Stimulated activated CD4-positive, alpha-beta T cell treated with anti-CD3 and anti-CD28 coated beads, Interleukin-1b, Interleukin-23, amount 100 ng/mL, for 24 hours (primary cell): ENCODE measurements at regions not wholly inside any gene's neighbourhood (a gene's known extent, or its start where the extent isn't known, plus 50 kb on each side); places are given as distances from the start of the nearest gene placed in this dataset.
"Not testable (repeated sequence)": the region's sequence is repeated elsewhere in the genome, so short reads cannot be mapped to it uniquely, and the experiment has no call there.

Experiments
- DNase-seq, 4 experiments: peaks; one replicate each; pipeline ENCODE4 v3.0.0-alpha.2; 2020; ENCODE audit warnings: low read depth in 4 of 4, low spot score in 1 of 4

DNA sequence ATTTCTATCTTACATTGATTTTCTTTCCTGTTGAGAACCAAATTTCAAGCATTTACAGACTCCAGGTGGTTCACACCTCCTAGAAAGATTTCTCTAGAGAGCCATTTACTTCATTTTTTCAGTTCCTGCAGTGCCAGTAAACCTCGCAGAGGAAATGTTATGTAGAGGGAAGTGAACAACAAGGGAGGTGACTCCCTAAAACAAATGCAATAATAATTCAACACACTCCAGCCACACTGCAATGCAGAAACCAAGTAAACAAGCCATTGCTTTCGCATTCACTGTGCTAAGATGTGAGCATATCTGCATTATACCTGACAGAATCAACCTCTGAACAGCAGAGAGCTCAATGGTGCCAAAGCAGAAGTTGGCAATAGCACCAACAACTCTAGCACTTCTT is 215.1 kb downstream of the RBM26 start:
- no peak for DNase-seq

DNA sequence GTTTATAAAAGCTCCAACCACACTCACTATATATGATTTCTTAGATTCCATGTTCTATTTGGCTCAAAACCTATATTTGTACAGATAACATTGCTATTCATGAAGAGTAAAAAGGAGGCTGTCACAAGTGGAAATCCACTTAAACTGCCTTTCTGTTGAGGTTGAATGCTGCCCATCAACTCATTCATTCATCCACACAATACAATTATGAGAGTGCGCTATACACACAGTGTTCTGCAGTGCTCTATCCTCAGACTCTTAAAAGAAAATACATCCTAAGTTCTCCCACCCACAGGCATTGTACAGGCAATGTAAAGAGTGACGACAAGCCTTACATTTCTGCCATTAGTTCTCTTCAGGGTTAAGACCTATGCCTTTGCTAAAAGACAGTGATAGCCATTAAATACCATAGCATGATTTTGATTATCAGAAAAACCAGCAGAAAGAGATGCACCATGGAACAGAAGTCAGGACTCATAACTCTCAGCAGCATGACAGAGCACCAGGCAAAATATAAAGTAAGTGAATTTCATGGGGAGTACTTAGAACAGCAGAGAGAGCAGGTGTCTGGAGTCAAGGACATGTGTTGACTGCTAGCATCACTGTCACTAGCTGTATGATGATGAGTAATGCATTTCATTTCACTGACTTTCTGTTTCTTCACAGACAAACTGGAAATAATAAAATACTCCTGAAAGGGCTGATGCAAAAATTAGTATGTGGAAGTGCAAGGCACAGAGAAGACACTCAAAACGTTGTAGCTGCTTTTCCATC is 218.0 kb downstream of the RBM26 start:
- DNase-seq: no peak

DNA sequence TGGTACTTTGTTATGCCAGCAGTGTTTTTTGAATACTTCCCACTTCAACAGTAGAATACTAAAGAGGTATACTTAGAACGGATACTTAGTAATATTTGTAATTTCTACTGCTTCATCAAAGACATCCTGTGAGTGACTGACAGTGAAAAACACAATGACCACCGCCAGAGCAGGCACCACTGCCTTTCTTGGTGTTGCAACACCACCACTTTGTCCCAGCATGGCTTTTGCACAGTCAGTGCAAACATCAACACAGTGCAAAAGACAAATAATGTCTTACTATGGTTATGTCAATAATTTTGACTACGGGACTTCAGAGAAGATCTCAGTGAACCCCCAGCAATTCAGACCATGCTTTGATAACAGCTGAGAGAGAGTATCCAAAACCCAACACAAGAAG is 220.5 kb downstream of the RBM26 start:
- DNase-seq: no peak

DNA sequence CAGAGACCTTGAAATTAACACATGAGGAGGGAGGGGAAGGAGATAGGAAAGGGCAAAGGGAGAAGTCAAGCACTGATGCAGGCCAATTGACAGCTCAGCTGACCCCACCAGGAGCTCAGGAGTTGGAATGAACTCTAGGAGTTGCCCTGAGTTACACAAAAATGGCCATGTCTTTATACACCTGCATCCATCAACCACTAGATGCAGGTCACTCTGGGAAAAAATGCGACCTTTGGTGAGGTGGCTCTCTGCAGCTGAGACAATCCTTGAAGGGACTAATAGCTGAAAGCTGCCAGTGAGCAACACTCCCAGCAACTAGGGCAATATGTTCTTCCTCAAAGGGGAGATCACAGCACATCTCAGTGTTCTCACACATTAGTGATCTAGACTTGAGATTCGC is 222.8 kb downstream of the RBM26 start:
- no peak for DNase-seq

DNA sequence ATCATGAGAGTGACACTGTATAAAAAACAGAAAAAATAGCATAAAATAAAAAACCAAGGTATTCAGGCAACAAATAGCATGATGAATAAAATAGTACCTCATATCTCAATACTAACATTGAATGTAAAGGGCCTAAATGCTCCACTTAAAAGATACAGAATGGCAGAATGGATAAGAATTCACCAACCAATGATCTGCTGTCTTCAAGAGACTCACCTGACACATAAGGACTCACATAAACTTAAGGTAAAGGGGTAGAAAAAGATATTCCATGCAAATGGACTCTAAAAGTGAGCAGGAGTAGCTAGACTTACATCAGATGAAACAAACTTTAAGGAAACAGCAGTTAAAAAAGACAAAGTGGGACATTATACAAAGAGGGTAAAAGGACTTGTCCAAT is 232.4 kb downstream of the RBM26 start:
- DNase-seq: not testable (repeated sequence)

DNA sequence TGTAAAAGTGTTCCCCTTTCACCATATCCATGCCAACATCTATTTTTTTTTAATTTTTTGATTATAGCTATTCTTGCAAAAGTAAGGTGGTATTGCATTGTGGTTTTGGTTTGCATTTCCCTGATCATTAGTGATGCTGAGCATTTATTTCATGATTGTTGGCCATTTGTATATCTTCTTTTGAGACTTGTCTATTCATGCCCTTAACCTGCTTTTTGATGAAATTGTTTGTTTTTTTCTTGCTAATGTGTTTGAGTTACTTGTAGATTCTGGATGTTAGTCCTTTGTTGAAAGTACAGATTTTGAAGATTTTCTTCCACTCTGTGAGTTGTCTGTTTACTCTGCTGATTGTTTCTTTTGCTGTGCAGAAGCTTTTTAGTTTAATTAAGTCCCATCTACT is 233.1 kb downstream of the RBM26 start:
- not testable (repeated sequence) for DNase-seq

DNA sequence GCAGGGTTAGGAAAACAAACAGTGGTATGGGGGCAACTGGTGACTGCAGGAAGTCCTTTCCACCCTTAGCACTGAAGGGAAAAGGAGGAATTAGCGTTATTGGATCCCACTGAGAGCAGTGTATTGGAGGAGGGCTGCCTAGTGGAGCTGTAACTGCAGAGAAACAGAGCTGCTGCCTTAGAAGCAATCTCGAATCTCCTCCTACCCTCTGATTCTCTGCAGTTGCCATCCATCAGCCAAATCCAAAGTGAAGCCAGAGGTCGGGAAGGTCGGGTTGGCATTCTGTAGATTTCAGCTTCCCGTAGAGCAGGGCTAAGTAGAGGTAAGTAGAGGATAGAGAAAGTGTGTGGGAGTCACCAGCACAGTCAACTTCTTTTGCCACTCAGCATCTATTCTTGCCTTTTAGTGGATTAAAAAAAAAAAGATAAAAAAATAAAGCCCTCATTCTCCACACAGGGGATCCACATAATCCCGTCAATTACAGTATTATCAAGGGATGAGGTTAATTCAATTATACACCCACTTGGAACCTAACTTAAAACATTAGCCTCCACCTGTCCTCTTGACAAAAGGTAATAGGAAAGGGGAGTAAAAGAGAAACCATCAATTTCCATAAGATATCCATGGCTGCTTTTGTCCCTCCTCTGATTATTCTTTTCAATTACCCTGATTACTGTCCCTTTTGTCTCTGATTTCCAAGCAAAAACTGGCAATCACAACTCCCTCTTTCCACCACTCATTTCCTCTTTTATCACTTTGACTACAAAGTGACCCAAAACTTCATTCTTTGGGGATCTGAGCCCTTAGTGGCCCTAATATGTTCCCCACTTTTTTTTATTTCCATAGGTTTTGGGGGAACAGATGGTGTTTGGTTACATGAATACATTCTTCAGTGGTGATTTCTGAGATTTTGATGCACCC is 234.7 kb downstream of the RBM26 start:
- no peak for DNase-seq

DNA sequence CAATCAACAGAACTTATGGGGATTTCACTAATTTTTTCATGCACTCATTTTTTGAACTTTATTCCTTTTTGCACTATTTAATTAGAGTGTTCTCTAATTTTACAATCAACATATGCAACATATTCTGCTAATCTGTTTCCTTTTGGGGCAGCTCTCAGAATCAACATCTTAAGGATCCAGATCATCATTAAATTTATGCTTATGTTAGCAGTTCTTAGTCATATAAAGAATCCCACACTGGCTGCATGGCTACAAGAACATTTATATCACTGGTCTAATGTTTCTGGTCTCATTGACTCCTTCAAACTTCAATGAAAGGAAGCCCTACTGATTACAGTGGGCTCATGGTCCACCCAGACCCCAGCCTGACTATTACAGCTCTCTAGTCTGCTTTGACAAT is 245.2 kb downstream of the RBM26 start:
- no peak for DNase-seq

DNA sequence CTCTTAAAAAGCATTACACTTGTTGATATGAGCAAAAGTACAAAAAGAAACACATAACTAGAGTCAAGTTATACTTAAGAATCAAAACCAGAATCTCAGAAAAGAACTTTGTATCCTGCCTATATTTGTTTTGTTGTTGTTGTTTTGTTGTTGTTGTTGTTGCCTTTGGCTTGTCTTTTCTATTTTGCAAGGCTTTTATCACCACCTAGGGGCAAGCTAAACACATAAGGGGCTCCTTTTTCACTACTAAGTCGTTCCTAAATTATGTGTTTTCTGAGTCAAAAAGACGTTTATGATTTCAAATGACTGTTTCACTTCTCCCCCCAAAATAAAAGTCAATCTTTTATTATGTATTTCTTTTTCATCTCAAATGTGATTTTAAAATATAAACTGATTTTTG is 250.2 kb downstream of the RBM26 start:
- DNase-seq: no peak

DNA sequence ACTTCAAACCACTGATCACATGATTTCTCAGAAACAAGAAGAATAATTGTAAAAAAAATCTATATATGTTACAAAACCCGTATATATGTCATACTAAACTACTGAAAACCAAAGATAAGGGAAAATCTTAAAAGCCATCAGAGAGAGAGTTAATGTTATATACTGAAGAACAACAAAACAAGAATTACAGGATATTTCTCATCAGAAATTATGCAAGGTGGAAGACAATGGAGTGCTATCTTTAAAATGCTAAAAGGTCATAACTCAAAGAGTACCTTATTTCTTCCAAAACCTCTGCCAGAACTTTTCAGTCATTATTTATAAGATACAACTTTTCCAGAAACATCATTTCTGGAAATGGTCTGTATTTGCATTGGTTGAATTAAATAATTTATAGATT is 256.8 kb downstream of the RBM26 start:
- DNase-seq: no peak

DNA sequence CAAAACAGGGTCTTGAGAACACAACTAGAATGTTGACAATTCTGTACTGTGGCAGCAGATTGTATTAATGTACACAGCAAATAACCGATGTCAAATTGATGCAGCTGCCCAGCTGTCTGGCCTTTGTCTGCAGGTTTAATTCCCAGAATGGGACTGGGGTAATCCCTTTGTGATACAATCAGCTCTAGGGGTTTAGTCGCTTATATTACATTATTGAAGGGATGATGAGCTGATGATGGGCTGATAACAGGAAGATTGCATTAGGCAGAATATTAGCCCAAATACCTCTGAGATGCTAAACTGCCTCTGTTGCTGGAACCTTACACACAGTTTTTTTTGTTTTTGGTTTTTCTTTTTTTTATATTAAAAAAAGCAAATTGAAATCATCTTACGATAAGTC is 265.0 kb downstream of the RBM26 start:
- DNase-seq: no peak

DNA sequence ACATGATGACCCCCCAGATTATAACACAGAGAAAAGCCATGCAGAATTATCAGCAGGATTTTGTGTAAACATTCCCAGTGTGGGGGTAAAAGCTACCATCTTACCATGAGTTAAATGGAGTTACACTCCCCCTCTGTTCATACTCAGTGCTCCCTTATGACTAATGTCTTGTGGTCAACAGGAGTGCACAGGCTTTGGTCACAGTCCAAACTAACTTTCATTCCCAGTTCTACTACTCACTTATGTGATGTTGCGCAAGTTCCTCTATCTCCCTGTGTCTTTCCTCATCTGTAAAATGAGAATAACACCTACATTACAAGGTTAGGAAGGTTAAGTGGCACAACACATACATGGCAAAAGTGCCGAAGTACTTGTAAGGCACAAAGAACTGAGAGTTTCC is 277.9 kb downstream of the RBM26 start:
- no peak for DNase-seq

DNA sequence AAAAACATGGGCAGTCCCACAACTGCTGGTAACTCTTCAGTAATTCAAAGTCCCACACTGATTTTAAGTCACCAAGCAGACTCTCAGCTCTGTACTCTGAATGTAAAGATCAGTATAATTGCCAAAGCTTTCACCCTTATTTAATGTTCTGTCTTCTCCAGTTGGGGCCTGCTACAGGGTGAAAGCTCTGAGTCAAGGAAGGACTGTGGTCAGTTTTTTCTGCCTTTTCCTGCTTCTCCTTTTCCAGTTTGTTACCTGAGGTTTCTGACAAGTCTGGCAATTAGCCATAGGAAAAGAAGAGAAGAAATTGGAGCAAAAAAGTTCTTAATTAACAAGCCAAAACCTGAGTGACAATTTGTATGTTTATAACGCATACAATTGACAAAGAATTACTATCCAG is 279.3 kb downstream of the RBM26 start:
- no peak for DNase-seq

DNA sequence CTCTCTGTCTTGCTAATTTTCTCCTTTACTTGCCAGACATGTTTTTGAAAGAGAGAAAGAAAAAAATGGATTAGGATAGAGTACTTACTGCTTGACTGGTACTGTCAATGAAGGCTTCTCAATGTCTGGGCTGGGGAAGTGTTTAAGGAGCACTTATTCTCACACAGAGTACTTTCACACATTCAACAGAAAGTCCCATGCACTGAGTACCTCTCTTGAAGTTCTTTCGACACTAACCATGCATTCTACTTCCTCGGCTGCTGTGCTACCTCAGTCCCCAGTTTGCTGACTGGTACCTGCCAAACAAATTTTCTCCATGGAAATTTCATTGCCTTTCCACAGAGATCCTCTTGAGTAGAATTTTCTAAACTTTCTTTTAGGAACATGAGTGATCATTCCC is 281.9 kb downstream of the RBM26 start:
- no peak for DNase-seq

DNA sequence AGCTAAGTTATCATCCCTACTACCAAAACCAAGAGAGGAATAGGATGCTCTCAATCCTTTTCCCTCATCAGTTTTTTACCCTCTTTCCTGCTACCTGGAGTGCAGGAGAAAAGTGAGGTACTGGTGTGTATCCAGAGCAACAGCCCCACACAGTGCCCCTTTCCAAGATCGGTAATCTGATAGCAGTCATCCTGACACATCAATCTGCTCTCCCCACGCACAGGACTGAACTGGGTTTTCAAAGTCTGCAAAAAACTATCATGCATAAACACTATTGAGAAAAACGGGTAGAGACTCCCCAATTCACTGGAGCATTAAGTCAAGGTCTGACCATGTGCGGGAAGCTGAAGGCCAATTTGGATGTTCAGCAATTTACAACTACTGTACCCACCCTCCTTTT is 284.8 kb downstream of the RBM26 start:
- no peak for DNase-seq

DNA sequence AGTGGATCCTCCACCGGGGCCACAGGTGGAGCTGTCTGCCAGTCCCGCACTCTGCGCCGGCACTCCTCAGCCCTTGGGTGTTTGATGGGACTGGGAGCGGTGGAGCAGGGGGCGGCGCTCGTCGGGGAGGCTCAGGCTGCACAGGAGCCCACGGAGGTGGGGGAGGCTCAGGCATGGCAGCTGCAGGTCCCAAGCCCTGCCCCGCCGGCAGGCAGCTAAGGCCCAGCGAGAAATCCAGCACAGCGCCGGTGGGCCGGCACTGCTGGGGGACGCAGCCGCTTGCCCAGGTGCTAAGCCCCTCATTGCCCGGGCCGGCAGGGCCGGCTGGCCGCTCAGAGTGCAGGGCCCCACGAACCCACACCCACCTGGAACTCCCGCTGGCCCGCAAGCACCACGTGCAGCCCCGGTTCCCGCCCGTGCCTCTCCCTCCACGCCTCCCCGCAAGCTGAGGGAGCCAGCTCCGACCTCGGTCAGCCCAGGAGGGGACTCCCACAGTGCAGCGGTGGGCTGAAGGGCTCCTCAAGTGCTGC is 286.4 kb downstream of the RBM26 start:
- no peak for DNase-seq

DNA sequence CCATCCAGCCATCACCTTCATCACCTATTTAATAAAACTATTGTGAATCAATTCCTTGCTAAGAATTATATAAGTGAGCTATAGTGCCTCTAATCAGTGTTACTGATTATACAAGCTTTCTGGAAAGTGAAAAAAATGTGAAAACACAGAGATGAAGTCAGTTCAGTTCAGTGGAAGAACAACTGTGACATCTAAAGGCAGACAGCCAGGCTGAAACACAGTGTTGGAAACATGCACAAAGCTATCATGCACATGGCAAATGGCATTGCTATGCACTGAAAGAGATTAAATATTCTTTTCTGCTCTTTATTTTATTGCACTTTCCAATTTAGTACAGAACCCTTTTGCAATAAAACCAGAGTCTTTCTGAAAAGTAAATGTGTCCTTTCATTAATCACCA is 294.0 kb downstream of the RBM26 start:
- DNase-seq: no peak

DNA sequence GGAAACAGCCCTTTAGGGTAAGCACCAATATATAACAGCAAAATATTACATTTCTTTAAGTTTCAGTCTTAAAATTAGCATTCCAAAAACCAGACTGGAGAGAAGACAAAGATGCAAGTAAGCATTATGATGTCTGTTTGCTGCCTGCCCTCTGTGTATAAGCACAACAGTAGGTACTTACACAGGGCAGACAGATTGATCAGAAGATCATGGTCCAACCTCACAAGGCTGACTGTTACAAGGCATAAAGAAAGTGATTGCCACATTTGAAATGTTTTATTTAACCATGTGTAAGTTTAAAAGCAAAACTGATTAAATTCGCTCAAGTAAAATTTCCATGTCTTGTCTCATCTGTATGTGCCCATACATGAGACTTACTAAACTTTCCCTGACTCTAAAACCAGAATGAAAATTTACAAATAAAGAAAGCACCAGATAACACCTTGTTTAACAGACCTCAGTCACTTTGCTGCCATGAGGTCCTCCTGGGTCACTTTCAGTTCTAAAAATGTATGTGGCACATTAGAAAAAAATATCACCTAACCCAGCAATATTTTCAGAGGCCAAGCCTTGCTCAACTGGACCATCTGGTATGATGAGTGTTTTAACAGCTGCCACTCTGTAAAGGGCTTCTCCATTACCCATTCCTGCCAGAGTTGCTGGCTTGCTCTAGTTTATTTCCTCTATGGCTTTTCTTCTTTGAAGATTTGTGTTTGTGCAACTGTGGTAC is 297.0 kb downstream of the RBM26 start:
- DNase-seq: no peak

DNA sequence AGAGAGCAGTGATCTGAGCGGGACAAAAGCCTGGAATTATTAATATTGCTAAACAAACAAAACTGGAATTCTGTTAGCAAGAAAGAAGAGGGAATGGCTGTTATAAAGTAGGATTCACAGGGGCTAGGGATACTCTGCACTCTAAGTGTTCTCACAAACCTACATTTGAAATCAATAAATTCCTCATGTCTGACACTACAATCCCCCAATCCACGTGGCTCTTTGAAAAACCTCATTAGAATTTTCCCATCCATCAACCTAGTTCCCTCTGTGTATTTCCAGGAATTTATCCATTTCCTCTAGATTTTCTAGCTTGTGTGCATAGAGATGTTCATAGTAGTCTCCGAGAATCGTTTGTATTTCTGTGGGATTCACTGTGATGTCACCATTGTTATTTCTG is 307.5 kb downstream of the RBM26 start:
- DNase-seq: no peak

DNA sequence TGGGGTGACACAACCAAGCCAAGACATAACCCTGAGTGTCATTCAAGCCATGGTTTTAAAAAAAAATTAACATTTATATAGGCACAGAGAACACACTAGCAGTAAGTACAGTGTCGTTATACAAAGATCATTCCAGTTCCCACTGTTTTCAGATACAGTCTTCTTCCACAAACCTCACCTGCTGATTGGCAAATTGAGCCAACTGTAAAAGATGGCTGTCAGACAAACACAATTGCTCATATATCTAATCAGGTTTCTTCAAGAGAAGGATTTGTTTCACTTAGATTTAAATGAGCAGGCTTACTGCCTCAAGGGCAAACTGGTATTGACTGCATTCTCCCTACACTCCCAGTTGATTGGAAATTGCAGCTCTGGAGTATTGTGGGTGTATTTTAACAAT is 308.9 kb downstream of the RBM26 start:
- no peak for DNase-seq

DNA sequence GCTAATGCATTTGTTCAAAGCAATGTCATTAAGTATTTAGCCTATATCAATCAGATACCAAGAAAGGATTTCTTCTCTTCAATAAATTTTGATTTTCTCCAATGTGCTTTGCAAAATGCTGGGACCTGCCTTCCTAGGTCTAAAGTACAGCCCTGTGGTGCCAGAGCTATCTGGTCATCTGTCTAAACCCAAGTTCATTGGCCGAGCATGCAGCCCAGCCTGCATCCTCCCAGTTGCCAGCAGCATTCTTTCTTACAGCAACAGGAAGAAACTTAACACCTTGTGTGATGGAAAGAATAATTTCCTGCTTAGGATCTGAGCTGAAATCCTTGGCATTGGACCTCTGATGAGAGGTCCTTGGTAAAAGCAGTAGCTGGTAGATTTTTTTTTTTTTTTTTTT is 310.0 kb downstream of the RBM26 start:
- no peak for DNase-seq
